Hematopoietic multipotent progenitor cell treated with erythropoietin and hydrocortisone succinate and interleukin-3 and kit ligand, for 6 days (in vitro differentiated cells): ENCODE measurements at regions not wholly inside any gene's neighbourhood (a gene's known extent, or its start where the extent isn't known, plus 50 kb on each side); places are given as distances from the start of the nearest gene placed in this dataset.

Source experiments
- DNase-seq: peaks from one replicate; pipeline ENCODE4 v3.0.0-alpha.2; 2015

DNA sequence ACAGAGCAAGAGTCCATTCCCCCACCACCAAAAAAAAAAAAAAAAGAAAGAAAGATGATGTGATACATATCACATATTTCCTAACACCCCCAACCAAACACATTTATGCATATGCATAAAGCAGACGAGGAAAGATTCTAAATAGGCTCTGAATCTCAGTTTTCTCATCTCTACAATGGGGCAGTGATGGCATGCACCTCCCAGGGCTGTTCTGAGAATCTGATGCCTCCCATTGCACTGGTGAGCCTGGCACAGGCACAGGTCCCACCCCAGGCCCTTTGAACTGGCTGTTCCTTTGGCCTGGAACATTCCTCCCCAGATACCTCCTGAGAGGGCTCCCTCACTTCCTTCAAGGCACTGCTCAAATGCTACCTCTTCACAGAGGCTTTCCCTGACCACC lies 116.5 kb downstream of the C9orf50 start:
- DNase-seq: no peak

GRCh38 chr9:129501771-129502319 lies 119.1 kb downstream of the C9orf50 start:
- DNase-seq: no peak

GRCh38 chr9:129500863-129501770 lies 119.8 kb downstream of the C9orf50 start:
- no peak for DNase-seq

DNA sequence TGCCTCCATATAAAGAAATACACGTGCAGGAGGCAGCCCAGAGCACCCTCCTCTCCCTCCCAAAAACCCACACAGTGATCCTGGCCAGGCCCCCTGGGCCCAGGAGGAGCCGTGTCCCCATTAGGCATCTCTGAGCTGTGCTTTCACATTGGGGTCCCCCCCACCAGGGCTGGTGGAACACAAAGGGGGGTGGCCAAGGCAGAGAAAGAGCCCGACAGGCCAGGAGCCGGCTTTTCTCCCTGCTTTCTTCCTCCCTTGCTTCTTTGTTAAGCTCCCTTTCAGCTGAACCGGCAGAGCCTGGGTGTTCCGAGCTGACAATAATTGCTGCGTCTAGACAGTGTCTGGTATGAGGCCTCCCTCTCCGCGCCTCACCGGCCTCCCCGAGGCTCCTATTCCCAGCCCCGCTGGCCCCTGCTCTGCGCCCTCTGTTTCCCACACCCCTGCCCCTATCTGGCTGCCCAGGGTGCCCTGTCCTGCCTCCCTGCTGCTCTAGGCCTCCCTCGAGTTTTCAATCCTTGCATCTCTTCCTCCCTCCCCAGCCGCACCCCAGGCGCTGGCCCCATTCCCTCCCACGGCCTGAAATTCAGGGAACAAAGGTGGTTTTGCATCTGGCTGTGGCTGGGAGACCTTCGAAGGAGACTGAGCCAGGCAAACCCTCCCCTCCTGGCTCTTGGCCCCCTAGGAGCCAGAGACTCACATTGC lies 120.6 kb downstream of the C9orf50 start:
- no peak for DNase-seq

DNA sequence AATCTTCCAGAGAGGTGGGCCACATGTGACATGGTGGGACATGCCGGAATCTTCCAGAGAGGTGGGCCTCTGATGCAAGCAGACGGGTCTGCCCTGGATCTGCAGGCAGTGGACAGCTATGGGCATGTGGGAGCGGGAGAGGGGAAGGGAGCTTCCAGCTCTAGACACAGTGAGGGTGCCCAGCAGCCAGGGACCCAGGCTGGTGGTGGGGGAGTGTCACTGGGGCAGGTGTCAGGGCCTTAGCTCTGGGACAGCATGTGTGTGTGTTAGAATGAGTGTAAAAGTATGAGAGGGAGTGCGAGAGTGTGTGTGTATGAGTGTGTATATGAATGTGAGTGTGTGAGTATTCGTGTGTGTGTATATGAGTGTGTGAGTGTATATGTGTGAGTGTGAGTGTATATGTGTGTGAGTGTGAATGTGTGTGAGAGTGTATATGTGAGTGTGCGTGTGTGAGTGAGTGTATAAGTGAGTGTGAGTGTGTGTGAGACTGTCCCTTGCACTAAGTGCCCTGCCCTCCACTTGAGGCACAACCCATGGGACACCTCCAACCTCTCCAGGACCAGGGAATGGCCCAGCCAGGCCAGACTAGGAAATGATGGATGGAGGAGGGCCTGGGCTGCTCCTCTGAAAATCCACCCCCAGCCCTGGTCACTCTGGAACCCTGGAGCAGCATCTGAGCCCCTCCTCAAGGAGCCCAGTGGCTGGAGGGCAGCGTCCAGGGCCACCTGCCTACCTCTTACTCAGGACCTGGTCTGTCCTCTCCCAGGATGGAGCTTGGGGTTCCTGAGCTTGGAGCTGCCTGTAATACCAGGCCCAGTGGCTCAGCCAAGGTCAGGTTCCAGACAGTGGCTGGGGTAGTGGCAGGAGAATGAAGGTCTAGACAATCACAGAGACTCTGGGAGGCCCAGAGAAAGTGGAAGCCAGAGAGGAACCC lies 122.2 kb downstream of the C9orf50 start:
- DNase-seq: no peak

DNA sequence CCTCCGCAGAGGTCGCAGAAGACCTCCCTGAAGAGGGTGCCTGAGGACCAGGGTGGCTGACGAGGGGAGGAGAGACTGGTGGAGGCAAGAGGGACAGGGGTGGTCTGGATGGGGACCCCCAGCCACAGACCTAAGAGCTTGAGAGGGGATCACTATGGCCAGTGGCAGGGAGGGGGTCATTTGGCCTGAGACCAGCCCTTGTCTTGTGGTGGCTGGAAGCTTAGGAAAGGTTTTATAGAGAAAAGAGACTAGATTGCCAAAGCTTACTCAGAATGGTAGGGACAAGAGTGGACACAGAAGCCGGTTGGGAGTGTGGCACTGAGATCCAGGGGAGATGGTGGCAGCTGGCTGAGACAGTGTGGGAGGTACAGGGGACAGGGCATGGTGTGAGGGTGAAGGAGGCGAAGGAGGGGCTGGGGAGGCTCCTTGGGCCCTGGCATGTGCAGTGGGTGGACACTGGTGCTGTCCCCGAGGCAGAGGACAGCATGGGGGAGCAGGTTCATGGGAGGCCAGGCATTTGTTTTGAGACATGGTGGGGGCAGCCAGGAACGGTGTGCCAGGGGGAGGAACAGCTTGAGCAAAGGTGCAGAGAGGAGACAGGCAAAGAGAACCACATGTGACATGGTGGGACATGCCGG lies 123.0 kb downstream of the C9orf50 start:
- no peak for DNase-seq

GRCh38 chr9:129497005-129497812 lies 123.7 kb downstream of the C9orf50 start:
- no peak for DNase-seq

DNA sequence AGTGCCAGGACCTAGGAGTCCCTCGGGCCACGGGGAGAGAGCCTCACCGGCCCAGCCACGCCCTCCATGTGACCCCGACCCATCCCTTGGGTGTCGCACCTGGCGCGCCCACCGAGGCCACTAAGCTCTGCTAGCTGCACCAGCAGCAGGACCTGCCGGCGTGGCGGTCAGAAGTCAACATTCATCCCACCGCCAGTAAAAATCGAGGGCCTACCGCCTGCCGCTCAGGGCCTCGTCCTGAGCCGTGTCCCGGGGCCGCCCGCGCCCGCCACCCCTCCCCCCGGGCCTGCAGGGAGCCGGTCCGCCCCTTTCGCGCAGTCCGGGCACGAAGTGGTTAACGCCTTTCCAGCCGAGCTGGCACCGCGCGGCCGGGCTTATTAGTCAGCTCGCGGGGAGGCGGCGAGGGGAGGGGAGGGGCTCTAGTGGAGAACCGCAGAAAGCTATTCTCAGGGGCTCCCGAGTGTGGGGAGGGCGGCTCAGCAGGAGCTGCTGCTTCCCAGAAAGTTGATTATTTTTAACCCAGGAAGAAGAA lies 124.4 kb downstream of the C9orf50 start:
- peak; percentile 91 for DNase-seq

GRCh38 chr9:129495620-129496472 lies 125.1 kb downstream of the C9orf50 start:
- DNase-seq: peak; percentile 90

DNA sequence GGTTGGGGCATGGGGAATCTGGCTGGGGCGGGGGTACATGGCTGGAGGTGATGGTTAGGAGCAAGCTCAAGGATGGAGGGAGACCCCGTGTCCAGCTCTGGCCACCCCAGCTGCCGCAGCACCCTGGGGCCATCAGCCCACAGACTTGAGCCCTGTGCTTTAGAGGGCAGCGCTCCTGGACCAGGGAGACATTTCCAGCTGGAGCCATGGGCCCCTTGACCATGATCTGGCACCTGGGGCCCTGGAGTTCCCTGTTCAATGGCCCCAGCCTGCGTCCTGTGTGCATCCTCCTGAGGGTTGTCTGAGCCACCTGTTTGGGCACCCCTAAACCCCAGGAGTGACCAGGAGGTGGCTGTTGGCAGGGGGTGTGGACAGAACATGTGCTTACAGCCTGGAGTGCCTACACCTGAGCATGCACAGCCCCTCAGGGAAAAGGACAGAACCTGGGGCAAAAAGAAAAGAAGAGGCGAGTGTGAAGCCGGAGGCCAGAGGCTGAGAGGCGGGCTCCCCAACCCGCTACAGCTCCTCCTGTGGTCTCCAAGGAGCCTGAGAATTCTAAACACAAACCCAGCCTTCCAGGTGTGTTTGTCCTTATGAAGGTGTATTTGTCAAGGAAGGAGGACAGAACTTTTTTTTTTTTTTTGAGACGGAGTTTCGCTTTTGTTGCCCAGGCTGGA lies 126.7 kb downstream of the C9orf50 start:
- DNase-seq: no peak

DNA sequence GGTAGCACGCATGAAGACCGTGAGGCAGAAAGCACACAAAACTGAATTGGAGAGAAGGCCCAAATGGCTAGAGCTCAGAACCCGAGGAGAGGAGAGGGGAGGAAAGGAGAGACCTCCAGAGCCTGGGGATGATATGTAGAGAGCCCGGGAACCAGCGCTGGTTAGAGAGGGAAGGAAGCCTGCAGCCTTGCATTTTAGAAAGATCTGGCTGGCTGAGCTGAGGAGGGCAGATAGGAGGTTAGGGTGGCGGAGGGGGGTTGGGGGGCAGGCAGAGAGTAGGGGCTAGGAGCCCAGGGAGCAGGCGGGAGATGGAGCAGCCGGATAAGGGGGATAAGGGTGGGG lies 127.2 kb downstream of the C9orf50 start:
- DNase-seq: no peak

GRCh38 chr9:129493002-129493705 lies 127.7 kb downstream of the C9orf50 start:
- DNase-seq: no peak

DNA sequence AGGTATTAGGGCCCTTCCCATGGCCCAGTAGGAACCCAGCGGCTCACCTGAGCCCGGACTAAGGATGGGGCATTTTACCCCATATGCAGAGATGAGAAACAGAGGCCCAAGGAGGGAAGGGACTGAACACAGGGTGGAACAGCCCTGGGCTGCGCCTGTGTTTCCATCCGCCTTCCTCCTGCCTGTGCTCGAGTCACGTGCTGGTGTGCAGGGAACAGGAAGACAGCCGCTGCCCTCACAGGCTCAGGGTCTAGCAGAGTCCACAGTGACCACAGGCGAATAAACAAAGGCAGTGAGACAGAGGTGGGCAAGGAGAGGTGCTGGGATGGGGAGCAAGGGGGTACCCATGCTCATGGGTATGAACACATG lies 129.4 kb downstream of the C9orf50 start:
- no peak for DNase-seq

DNA sequence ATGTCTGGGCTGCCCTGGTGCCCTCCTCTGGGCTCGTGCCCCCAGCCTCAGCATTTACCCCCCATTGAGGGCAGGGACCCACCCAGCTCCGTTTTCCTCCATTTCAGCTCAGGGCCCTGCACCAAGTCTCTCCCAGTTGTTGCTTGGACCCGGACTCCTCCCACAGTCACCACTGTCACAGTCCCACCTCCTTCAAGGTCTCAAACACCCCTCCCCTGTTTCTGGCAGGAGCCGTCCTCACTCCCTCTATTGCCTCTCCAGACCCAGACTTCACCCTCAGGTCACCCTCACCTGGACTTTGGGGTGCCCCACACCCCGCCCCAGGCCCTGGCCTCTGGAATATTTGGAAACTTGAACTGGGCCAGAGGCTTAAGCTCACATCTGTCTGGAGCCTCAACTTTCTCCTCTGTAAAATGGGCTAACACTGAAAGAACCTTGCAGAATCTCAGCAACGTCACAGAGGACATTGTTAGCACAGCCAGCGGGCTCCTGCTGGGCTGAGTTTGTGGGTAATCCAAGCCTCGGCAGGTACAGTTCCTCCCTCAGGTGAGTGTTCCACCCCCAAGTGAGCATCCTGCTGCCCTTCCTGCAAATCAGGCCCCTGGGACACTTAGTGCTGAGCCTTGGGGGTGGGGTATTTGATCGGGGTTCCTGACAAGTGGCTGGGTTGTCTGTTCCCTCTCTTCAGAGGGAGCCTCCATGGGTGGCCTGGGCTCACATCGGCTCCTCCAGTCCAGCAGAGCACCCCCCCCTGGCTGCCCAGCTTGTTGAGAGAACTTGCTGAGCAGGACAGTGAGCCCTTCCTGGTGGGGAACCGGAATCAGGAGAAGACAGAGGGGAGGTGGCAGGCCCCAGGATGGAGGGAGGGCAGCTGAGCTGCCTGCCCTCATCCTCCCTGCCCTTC lies 130.1 kb downstream of the C9orf50 start:
- no peak for DNase-seq

DNA sequence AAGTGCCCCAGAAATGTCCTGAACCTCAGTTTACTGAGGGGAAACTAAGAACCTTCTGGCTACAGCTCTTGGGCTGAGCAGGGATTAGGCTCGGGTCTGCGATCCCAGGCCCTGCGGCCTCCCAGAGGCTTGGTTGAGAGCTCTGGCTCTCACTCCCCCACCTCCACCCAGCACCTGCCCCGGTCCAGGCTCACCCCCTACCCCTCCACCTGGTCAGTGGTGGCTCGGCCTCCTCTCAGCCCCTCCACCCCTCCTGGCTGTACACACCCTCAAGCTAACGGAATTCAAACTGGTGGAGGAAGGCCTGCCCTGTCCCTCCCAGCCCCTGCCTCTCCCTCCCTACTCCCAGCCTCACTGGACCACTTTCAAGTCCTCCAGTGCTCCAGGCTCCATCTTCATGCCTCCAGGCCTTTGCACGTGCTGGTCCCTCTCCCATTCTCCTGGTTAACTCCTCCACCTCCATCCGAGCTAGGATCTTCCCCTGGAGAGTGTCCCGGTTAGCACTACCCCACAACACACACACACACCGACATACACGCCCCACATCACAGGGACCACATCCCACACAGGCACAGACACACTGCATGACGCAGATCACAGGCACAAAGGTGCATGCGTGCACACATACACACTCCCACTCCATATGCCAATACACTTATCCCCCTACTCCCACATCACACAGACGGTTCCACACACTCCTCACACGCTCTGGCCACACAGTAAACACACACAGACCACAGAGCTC lies 130.9 kb downstream of the C9orf50 start:
- DNase-seq: no peak

GRCh38 chr9:129487658-129488483 lies 133.0 kb downstream of the C9orf50 start:
- peak; percentile 61 for DNase-seq
